B cell (primary cell): ENCODE measurements at regions not wholly inside any gene's neighbourhood (a gene's known extent, or its start where the extent isn't known, plus 50 kb on each side); places are given as distances from the start of the nearest gene placed in this dataset.

ENCODE experiments used
- ATAC-seq: fragments of 200-7000 bp; cut with Tn5 transposase; one replicate; pipeline ENCODE4 v1.10.0; 2021; ENCODE audit warnings: low read depth, mild to moderate bottlenecking, moderate number of reproducible peaks, moderate library complexity
- CTCF ChIA-PET: fragments of 350-600 bp; sonication (Branson Sonifier 250); formaldehyde crosslinking; loops from one replicate; lab custom pipeline; 2021; ENCODE audit warnings: antibody characterized with exemption, inconsistent platforms; lab: Charles Lee
- POLR2A ChIA-PET: fragments of 350-600 bp; sonication (Branson Sonifier 250); formaldehyde crosslinking; loops from one replicate; lab custom pipeline; 2021; ENCODE audit warnings: antibody characterized with exemption; lab: Charles Lee
- DNase-seq: peaks from one replicate; pipeline ENCODE4 v3.0.0; 2013
- H2AFZ ChIP-seq: 2 replicates; pipeline ENCODE4 v1.6.1; 2012; ENCODE audit warnings: mild to moderate bottlenecking, low read depth, low read length; ENCODE audit not compliant: insufficient read depth, poor library complexity, severe bottlenecking
- H3K27ac ChIP-seq, 2 donors: 1 replicate in 1 of 2; 2 replicates in 1 of 2; pipeline ENCODE4 v1.5.1; 2012 to 2013; ENCODE audit warnings: low read length in 2 of 2, mild to moderate bottlenecking in 2 of 2, moderate library complexity in 1 of 2
- H3K27me3 ChIP-seq, 4 experiments: fragments of 200-600 bp in 1 of 4; sonication (generic) in 1 of 4; replicated peaks in 1 of 4; 1 replicate in 2 of 4; 2 replicates in 2 of 4; pipeline versions ENCODE4 v1.6.1 to v1.7.0; 2013 to 2016; ENCODE audit warnings: low read length in 3 of 4, mild to moderate bottlenecking in 2 of 4, mixed read lengths in 1 of 4, moderate library complexity in 1 of 4; ENCODE audit not compliant: insufficient read depth in 4 of 4, control insufficient read depth in 3 of 4; ENCODE audit errors: control extremely low read depth in 1 of 4
- H3K36me3 ChIP-seq, 2 experiments: replicated peaks in 1 of 2; 1 replicate in 1 of 2; 2 replicates in 1 of 2; pipeline versions ENCODE4 v1.6.1 to v1.7.1; 2013; ENCODE audit warnings: low read length in 1 of 2; ENCODE audit not compliant: insufficient read depth in 2 of 2, control insufficient read depth in 1 of 2; ENCODE audit errors: control extremely low read depth in 1 of 2, extremely low read depth in 1 of 2
- H3K4me1 ChIP-seq, 2 donors: fragments of 200-600 bp in 1 of 2; sonication (generic) in 1 of 2; 1 replicate in 1 of 2; 2 replicates in 1 of 2; pipeline versions ENCODE4 v1.5.1 to v1.6.1; 2013 to 2017; ENCODE audit warnings: low read length in 2 of 2; ENCODE audit not compliant: control insufficient read depth in 2 of 2, insufficient read depth in 2 of 2
- H3K4me2 ChIP-seq: replicated peaks from 2 replicates; pipeline ENCODE3; 2012; ENCODE audit warnings: mild to moderate bottlenecking, low read depth, low read length; ENCODE audit not compliant: poor library complexity, severe bottlenecking
- H3K4me3 ChIP-seq, 5 experiments: fragments of 200-600 bp in 1 of 5; sonication (generic) in 1 of 5; 1 replicate in 3 of 5; 2 replicates in 2 of 5; pipeline versions ENCODE4 v1.5.1 to v1.7.0; 2011 to 2016; ENCODE audit warnings: low read length in 4 of 5, mild to moderate bottlenecking in 4 of 5, low read depth in 2 of 5, control low read depth in 1 of 5, moderate library complexity in 1 of 5; ENCODE audit not compliant: insufficient read depth in 1 of 5; ENCODE audit errors: control extremely low read depth in 1 of 5, extremely low read depth in 1 of 5
- H3K79me2 ChIP-seq: fragments of 200-600 bp; sonication (generic); one replicate; pipeline ENCODE4 v1.6.0; 2016; ENCODE audit warnings: low read length; ENCODE audit not compliant: control insufficient read depth, insufficient read depth
- H3K9ac ChIP-seq: fragments of 200-600 bp; sonication (generic); 2 replicates; pipeline ENCODE4 v1.6.1; 2017; ENCODE audit warnings: mild to moderate bottlenecking, low read length, moderate library complexity
- H3K9me3 ChIP-seq, 3 donors: one replicate each; pipeline versions ENCODE4 v1.6.1 to v1.7.1; 2013; ENCODE audit warnings: low read length in 2 of 3; ENCODE audit not compliant: control insufficient read depth in 2 of 3, insufficient read depth in 1 of 3; ENCODE audit errors: control extremely low read depth in 1 of 3
- H4K20me1 ChIP-seq: 2 replicates; pipeline ENCODE4 v1.6.0; 2012; ENCODE audit warnings: mild to moderate bottlenecking, low read length; ENCODE audit not compliant: insufficient read depth, control insufficient read depth, poor library complexity, severe bottlenecking
- H3K27ac Mint-ChIP-seq: one replicate; pipeline ENCODE4 v1.8.0; 2021; ENCODE audit warnings: mixed read lengths
- H3K27me3 Mint-ChIP-seq: one replicate; pipeline ENCODE4 v1.8.0; 2021; ENCODE audit warnings: mixed read lengths
- H3K4me1 Mint-ChIP-seq: one replicate; pipeline ENCODE4 v1.8.0; 2021; ENCODE audit warnings: mixed read lengths
- H3K4me3 Mint-ChIP-seq: one replicate; pipeline ENCODE4 v1.8.0; 2021; ENCODE audit warnings: mixed read lengths
- H3K9me3 Mint-ChIP-seq: one replicate; pipeline ENCODE4 v1.8.0; 2022; ENCODE audit warnings: mixed read lengths; ENCODE audit not compliant: insufficient read depth
- CTCF ChIP-seq: fragments of 200-600 bp; IDR thresholded peaks from one replicate; pipeline ENCODE4 v1.8.0; 2022; ENCODE audit warnings: antibody characterized with exemption, mild to moderate bottlenecking
- EZH2 ChIP-seq: IDR thresholded peaks from 2 replicates; pipeline ENCODE4 v1.6.1; 2012; ENCODE audit warnings: borderline replicate concordance, low read depth, mild to moderate bottlenecking, moderate library complexity, low read length; ENCODE audit not compliant: insufficient read depth, poor library complexity, severe bottlenecking
- WGBS: methylation state at CpG from one replicate; pipeline ENCODE4 v1.1.5; 2013; ENCODE audit warnings: missing lambda C conversion rate; ENCODE audit not compliant: insufficient coverage; 5-methylcytosine and 5-hydroxymethylcytosine counted together
- intact Hi-C: fragments of 100-400 bp; cut with micrococcal nuclease; formaldehyde crosslinking; loops from one replicate; pipeline ENCODE4 v1.10.0; 2022

- H3K27ac ChIP-seq, result no peak overlapping the region
- no CpG with 5 or more reads among the region's 2 CpGs for WGBS
- H3K9me3 ChIP-seq, result peaks cover 0 to 1% (median 0%) of the 10 kb centered on the region in 3 donors
- Mint-ChIP-seq H3K4me3 (no peak overlapping the region), H3K9me3 (no peaks in the 10 kb centered on the region), H3K4me1 (peaks cover 34% of the 10 kb centered on the region), H3K27me3 (no peaks in the 10 kb centered on the region), H3K27ac (no peak overlapping the region)
- TF ChIP-seq EZH2, result no peak
- TF ChIP-seq CTCF, result no peak
- no peak overlapping the region for H2AFZ ChIP-seq
- H3K9ac ChIP-seq, result no peak overlapping the region
- H3K4me1 ChIP-seq, result peaks cover 26 to 31% of the 10 kb centered on the region in 2 donors
- H3K4me3 ChIP-seq, result no peak overlapping the region
- intact Hi-C loops, result no loop called here
- DNase-seq (no peak), ATAC-seq (no peak)
- H3K4me2 ChIP-seq, result no peak overlapping the region
- no peaks in the 10 kb centered on the region for H3K79me2 ChIP-seq
- H3K27me3 ChIP-seq, result no peaks in the 10 kb centered on the region
- H4K20me1 ChIP-seq, result no peaks in the 10 kb centered on the region
- POLR2A ChIA-PET, result no interaction called here
- CTCF ChIA-PET, result no interaction called here
- H3K36me3 ChIP-seq, result no peaks in the 10 kb centered on the region
These were observed 60.4 kb upstream of the TMEM252 start for GRCh38 chr9:68601081-68601480.

GRCh38 chr9:68603371-68603770 lies 62.7 kb upstream of the TMEM252 start:
- H3K27ac ChIP-seq, result no peak overlapping the region
- no peak overlapping the region for H2AFZ ChIP-seq
- H3K4me1 ChIP-seq, result peaks cover 3 to 8% of the 10 kb centered on the region in 2 donors
- H3K27ac Mint-ChIP-seq, result no peak overlapping the region
- no peaks in the 10 kb centered on the region for H3K27me3 ChIP-seq
- no peak overlapping the region for H3K4me3 Mint-ChIP-seq
- POLR2A ChIA-PET, result no interaction called here
- no peaks in the 10 kb centered on the region for H3K79me2 ChIP-seq
- no peak overlapping the region for H3K4me2 ChIP-seq
- CTCF ChIA-PET, result no interaction called here
- H3K9me3 ChIP-seq, result no peaks in the 10 kb centered on the region
- H3K4me1 Mint-ChIP-seq, result peaks cover 13% of the 10 kb centered on the region
- no peak overlapping the region for H3K9ac ChIP-seq
- WGBS, result 65% methylated on average over 2 of the region's 2 CpGs
- no peak for TF ChIP-seq EZH2
- no peak for TF ChIP-seq CTCF
- intact Hi-C loops, result no loop called here
- no peak overlapping the region for H3K4me3 ChIP-seq
- ATAC-seq (no peak), DNase-seq (no peak)
- H3K36me3 ChIP-seq, result no peaks in the 10 kb centered on the region
- H3K9me3 Mint-ChIP-seq, result no peaks in the 10 kb centered on the region
- H3K27me3 Mint-ChIP-seq, result no peaks in the 10 kb centered on the region
- no peaks in the 10 kb centered on the region for H4K20me1 ChIP-seq
